ENCODE measurements at regions not wholly inside any gene's neighbourhood (a gene's known extent, or its start where the extent isn't known, plus 50 kb on each side); places are given as distances from the start of the nearest gene placed in this dataset.

DNA sequence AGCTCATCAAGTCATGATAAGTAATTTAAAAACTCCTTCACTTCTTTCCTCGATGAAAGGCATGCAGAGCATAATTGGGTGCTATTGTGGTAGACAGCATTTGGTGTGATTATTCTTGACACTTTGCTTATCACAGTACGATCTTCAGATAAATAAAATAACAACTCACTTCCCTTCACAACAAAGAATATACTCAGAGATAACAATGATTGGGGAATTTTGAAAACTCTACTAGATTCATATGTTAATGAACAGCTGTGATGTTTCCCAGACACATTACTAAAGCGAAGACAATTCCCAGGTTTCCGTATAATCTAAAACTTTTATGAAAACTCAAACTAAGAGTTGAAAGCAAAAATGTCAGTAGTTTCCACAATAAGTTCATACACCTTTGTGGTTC, 670.6 kb upstream of the EPHA7 start:
- no peaks in the 10 kb centered on the region for H3K79me2 ChIP-seq (ENCODE audit: low read length)
- TF ChIP-seq, protein P1, sequence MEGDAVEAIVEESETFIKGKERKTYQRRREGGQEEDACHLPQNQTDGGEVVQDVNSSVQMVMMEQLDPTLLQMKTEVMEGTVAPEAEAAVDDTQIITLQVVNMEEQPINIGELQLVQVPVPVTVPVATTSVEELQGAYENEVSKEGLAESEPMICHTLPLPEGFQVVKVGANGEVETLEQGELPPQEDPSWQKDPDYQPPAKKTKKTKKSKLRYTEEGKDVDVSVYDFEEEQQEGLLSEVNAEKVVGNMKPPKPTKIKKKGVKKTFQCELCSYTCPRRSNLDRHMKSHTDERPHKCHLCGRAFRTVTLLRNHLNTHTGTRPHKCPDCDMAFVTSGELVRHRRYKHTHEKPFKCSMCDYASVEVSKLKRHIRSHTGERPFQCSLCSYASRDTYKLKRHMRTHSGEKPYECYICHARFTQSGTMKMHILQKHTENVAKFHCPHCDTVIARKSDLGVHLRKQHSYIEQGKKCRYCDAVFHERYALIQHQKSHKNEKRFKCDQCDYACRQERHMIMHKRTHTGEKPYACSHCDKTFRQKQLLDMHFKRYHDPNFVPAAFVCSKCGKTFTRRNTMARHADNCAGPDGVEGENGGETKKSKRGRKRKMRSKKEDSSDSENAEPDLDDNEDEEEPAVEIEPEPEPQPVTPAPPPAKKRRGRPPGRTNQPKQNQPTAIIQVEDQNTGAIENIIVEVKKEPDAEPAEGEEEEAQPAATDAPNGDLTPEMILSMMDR (IDR thresholded peaks at IDR 0.05; ENCODE audit: low read depth, low read length) = no peak
- TF ChIP-seq EZH2phosphoT487 (IDR thresholded peaks at IDR 0.05; ENCODE audit: low read depth) = no peak
- no peak overlapping the region for H3K27ac ChIP-seq (ENCODE audit: low read length)

DNA sequence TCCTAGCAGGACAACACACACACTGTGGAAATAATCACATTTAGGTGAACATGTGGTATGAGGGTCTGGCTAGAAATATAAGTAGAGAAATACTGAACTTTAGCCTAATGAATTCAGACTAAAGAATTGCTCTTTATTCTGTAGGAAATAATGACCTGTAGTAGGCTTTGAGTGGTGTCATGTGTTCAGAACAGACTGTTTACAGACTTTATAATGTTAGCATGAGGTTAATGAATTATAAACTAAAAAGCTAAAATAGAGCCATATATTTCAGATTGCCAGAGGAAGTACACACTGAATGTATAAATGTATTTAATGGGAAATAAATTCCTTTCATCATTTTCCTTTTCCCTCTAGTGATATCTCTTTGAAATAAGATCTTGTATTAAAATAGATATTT, 669.5 kb upstream of the EPHA7 start:
- H3K36me3 ChIP-seq (replicated peaks; ENCODE audit: low read depth, low read length) = no peaks in the 10 kb centered on the region
- H3K27ac ChIP-seq (ENCODE audit: low read length) = no peak overlapping the region
- H3K4me3 ChIP-seq (ENCODE audit: low read length) = no peak overlapping the region
- no peaks in the 10 kb centered on the region for H3K4me1 ChIP-seq (ENCODE audit: low read length)
- H3K79me2 ChIP-seq (ENCODE audit: low read length) = no peaks in the 10 kb centered on the region
- no peak overlapping the region for H3K9ac ChIP-seq (ENCODE audit: low read length)
- H4K20me1 ChIP-seq (ENCODE audit: insufficient read depth, low read length) = no peaks in the 10 kb centered on the region
- no peak overlapping the region for H2AFZ ChIP-seq (ENCODE audit: low read depth, low read length)
- no peaks in the 10 kb centered on the region for H3K27me3 ChIP-seq (ENCODE audit: low read depth, low read length)
- H3K9me3 ChIP-seq (ENCODE audit: insufficient read depth, low read length) = no peaks in the 10 kb centered on the region
- H3K4me2 ChIP-seq (ENCODE audit: low read length) = no peak overlapping the region
- TF ChIP-seq EZH2phosphoT487 (IDR thresholded peaks at IDR 0.05; ENCODE audit: low read depth) = no peak
- TF ChIP-seq, protein P1 (IDR thresholded peaks at IDR 0.05; ENCODE audit: low read depth, low read length) = no peak

More for the DNA sequence above, 670.6 kb upstream of the EPHA7 start:
- Histone ChIP-seq H3K4me3 (ENCODE audit: low read length) (no peak overlapping the region), H3K4me1 (ENCODE audit: low read length) (no peaks in the 10 kb centered on the region), H3K9ac (ENCODE audit: low read length) (no peak overlapping the region), H3K27me3 (ENCODE audit: low read depth, low read length) (no peaks in the 10 kb centered on the region), H3K36me3 (replicated peaks; ENCODE audit: low read depth, low read length) (no peaks in the 10 kb centered on the region), H3K9me3 (ENCODE audit: insufficient read depth, low read length) (no peaks in the 10 kb centered on the region), H2AFZ (ENCODE audit: low read depth, low read length) (no peak overlapping the region), H3K4me2 (ENCODE audit: low read length) (no peak overlapping the region), H4K20me1 (ENCODE audit: insufficient read depth, low read length) (no peaks in the 10 kb centered on the region)

DNA sequence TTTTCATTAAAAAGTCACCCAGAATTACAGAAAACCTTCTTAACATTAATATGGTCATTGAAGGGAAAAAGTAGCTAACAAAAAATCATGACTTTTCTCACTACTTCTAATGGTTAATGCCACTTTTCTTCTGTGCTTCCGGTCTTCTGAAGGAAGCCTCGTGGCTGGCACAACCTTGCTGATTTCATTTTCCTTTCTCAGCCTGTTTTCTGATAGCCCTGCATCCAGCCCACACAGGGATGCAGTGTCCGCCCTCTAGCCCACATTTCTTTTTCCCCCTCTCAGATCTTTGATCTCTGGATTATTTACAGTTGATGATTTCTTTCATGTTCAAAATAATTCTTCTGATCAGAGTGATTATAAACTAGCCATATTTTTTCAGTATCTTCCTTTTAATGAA, 655.4 kb upstream of the EPHA7 start:
- Histone ChIP-seq H4K20me1 (ENCODE audit: insufficient read depth, low read length) (no peaks in the 10 kb centered on the region), H3K9me3 (ENCODE audit: insufficient read depth, low read length) (no peaks in the 10 kb centered on the region), H3K9ac (ENCODE audit: low read length) (no peak overlapping the region), H3K4me1 (ENCODE audit: low read length) (no peaks in the 10 kb centered on the region), H3K79me2 (ENCODE audit: low read length) (no peaks in the 10 kb centered on the region), H3K4me3 (ENCODE audit: low read length) (no peak overlapping the region), H3K4me2 (ENCODE audit: low read length) (no peak overlapping the region), H2AFZ (ENCODE audit: low read depth, low read length) (no peak overlapping the region), H3K27me3 (ENCODE audit: low read depth, low read length) (no peaks in the 10 kb centered on the region), H3K27ac (ENCODE audit: low read length) (no peak overlapping the region), H3K36me3 (replicated peaks; ENCODE audit: low read depth, low read length) (no peaks in the 10 kb centered on the region)
- TF ChIP-seq EZH2phosphoT487 (IDR thresholded peaks at IDR 0.05; ENCODE audit: low read depth) = no peak
- TF ChIP-seq, protein P1 (IDR thresholded peaks at IDR 0.05; ENCODE audit: low read depth, low read length) = no peak

DNA sequence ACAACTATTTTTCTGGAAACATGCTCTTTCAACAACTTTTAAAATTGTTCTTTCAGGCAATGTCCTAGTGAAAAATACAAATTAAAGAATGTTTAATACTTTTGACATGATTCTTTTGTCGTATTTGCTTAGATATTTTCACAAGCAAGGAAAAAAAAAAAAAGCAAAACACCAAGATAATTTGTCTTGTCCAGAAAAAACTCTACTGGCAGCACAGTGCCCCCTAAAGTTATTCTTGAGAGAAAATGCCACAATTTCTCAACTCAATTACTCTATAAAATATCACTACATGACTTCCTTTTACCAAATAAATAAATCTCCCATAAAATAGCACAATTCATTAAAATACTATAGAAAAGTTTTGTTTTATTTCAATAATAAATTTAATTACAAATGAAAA, 652.5 kb upstream of the EPHA7 start:
- H3K4me2 ChIP-seq (ENCODE audit: low read length) = no peak overlapping the region
- no peaks in the 10 kb centered on the region for H4K20me1 ChIP-seq (ENCODE audit: insufficient read depth, low read length)
- H3K4me3 ChIP-seq (ENCODE audit: low read length) = no peak overlapping the region
- H3K9ac ChIP-seq (ENCODE audit: low read length) = no peak overlapping the region
- no peaks in the 10 kb centered on the region for H3K9me3 ChIP-seq (ENCODE audit: insufficient read depth, low read length)
- no peaks in the 10 kb centered on the region for H3K79me2 ChIP-seq (ENCODE audit: low read length)
- no peaks in the 10 kb centered on the region for H3K36me3 ChIP-seq (replicated peaks; ENCODE audit: low read depth, low read length)
- TF ChIP-seq, protein P1 (IDR thresholded peaks at IDR 0.05; ENCODE audit: low read depth, low read length) = peak; percentile 40
- no peak for TF ChIP-seq EZH2phosphoT487 (IDR thresholded peaks at IDR 0.05; ENCODE audit: low read depth)
- no peak overlapping the region for H3K27ac ChIP-seq (ENCODE audit: low read length)
- no peak overlapping the region for H2AFZ ChIP-seq (ENCODE audit: low read depth, low read length)
- H3K27me3 ChIP-seq (ENCODE audit: low read depth, low read length) = no peaks in the 10 kb centered on the region
- H3K4me1 ChIP-seq (ENCODE audit: low read length) = no peaks in the 10 kb centered on the region

Measured in OCI-LY3 (cell line).